ENCODE measurements at regions not wholly inside any gene's neighbourhood (a gene's known extent, or its start where the extent isn't known, plus 50 kb on each side); places are given as distances from the start of the nearest gene placed in this dataset.
"Not testable (repeated sequence)": the region's sequence is repeated elsewhere in the genome, so short reads cannot be mapped to it uniquely, and the experiment has no call there.

GRCh38 chr1:244154872-244155531 lies 103.9 kb downstream of the ZBTB18 start:
- Histone ChIP-seq H3K36me3 (no peaks in the 10 kb centered on the region), H3K9me3 (no peaks in the 10 kb centered on the region), H3K4me1 (no peaks in the 10 kb centered on the region), H3K27ac (no peak overlapping the region), H3K27me3 (no peaks in the 10 kb centered on the region), H3K4me3 (no peak overlapping the region)
- TF ChIP-seq POLR2AphosphoS5 (IDR thresholded peaks at IDR 0.05; ENCODE audit: insufficient read depth in 1 of 2, low read depth in 1 of 2) (no peak), POLR2A (IDR thresholded peaks at IDR 0.05) (no peak), CTCF (IDR thresholded peaks at IDR 0.05) (no peak)
- intact Hi-C loops (cut with DNase I): no loop called here
- no peak for DNase-seq (ENCODE audit: extremely low spot score in 2 of 2)

- Histone ChIP-seq H3K4me3 (no peak overlapping the region), H3K4me1 (no peaks in the 10 kb centered on the region), H3K27me3 (no peaks in the 10 kb centered on the region), H3K9me3 (no peaks in the 10 kb centered on the region), H3K36me3 (no peaks in the 10 kb centered on the region), H3K27ac (no peak overlapping the region)
- intact Hi-C loops (cut with DNase I): no loop called here
- DNase-seq (ENCODE audit: extremely low spot score in 2 of 2): no peak
- TF ChIP-seq CTCF (IDR thresholded peaks at IDR 0.05): no peak
- TF ChIP-seq POLR2A (IDR thresholded peaks at IDR 0.05): no peak
- no peak for TF ChIP-seq POLR2AphosphoS5 (IDR thresholded peaks at IDR 0.05; ENCODE audit: insufficient read depth in 1 of 2, low read depth in 1 of 2)
Observed at GRCh38 chr1:244155661-244156060, 104.6 kb downstream of the ZBTB18 start.

GRCh38 chr1:244156617-244157016 lies 105.5 kb downstream of the ZBTB18 start:
- H3K27ac ChIP-seq; H3K4me3 ChIP-seq; intact Hi-C loops (cut with DNase I): not testable (repeated sequence)

GRCh38 chr1:244157731-244158438 lies 106.8 kb downstream of the ZBTB18 start:
- H3K27me3 ChIP-seq: no peaks in the 10 kb centered on the region
- DNase-seq (ENCODE audit: extremely low spot score in 2 of 2): no peak
- H3K36me3 ChIP-seq: no peaks in the 10 kb centered on the region
- no peak overlapping the region for H3K27ac ChIP-seq
- TF ChIP-seq CTCF (IDR thresholded peaks at IDR 0.05) (no peak), POLR2A (IDR thresholded peaks at IDR 0.05) (no peak), POLR2AphosphoS5 (IDR thresholded peaks at IDR 0.05; ENCODE audit: insufficient read depth in 1 of 2, low read depth in 1 of 2) (no peak)
- H3K9me3 ChIP-seq: no peaks in the 10 kb centered on the region
- H3K4me1 ChIP-seq: no peaks in the 10 kb centered on the region
- no peak overlapping the region for H3K4me3 ChIP-seq
- intact Hi-C loops (cut with DNase I): no loop called here

More at GRCh38 chr1:244156617-244157016, 105.5 kb downstream of the ZBTB18 start:
- DNase-seq (ENCODE audit: extremely low spot score in 2 of 2); H3K36me3 ChIP-seq; H3K4me1 ChIP-seq; H3K27me3 ChIP-seq; H3K9me3 ChIP-seq: not testable (repeated sequence)

- intact Hi-C loops (cut with DNase I): no loop called here
- DNase-seq (ENCODE audit: extremely low spot score in 2 of 2): no peak
Observed at GRCh38 chr1:244159646-244160045, 108.6 kb downstream of the ZBTB18 start.

More at GRCh38 chr1:244159646-244160045, 108.6 kb downstream of the ZBTB18 start:
- Histone ChIP-seq H3K4me3 (no peak overlapping the region), H3K27me3 (no peaks in the 10 kb centered on the region), H3K27ac (no peak overlapping the region), H3K9me3 (no peaks in the 10 kb centered on the region), H3K4me1 (no peaks in the 10 kb centered on the region), H3K36me3 (no peaks in the 10 kb centered on the region)
- TF ChIP-seq POLR2A (IDR thresholded peaks at IDR 0.05) (no peak), CTCF (IDR thresholded peaks at IDR 0.05) (no peak), POLR2AphosphoS5 (IDR thresholded peaks at IDR 0.05; ENCODE audit: insufficient read depth in 1 of 2, low read depth in 1 of 2) (no peak)

Measured in vagina (tissue), 2 donors.